GM23338 (cell line): ENCODE measurements at regions not wholly inside any gene's neighbourhood (a gene's known extent, or its start where the extent isn't known, plus 50 kb on each side); places are given as distances from the start of the nearest gene placed in this dataset.

ENCODE experiments used
- ATAC-seq: fragments of 200-7000 bp; cut with Tn5 transposase; 3 replicates; pipeline ENCODE4 v1.9.1; 2020
- DNase-seq: peaks from one replicate; pipeline ENCODE4 v3.0.0-alpha.2; 2015; ENCODE audit warnings: low spot score
- H2AFZ ChIP-seq: fragments of 200-600 bp; sonication (generic); 2 replicates; pipeline ENCODE4 v1.8.0; 2016; ENCODE audit warnings: antibody characterized with exemption, mild to moderate bottlenecking, moderate library complexity
- H3F3A ChIP-seq: fragments of 200-600 bp; sonication (generic); replicated peaks from 2 replicates; pipeline ENCODE4 v1.8.0; 2017; ENCODE audit warnings: antibody characterized with exemption, mixed run types, low read depth
- H3K27ac ChIP-seq: fragments of 200-600 bp; sonication (generic); 2 replicates; pipeline ENCODE4 v1.6.1; 2016; ENCODE audit warnings: low read depth
- H3K27me3 ChIP-seq: fragments of 200-600 bp; sonication (generic); 2 replicates; pipeline ENCODE4 v1.8.0; 2016; ENCODE audit warnings: mild to moderate bottlenecking, mixed run types, moderate library complexity; ENCODE audit not compliant: insufficient read depth
- H3K36me3 ChIP-seq: fragments of 200-600 bp; sonication (generic); 2 replicates; pipeline ENCODE4 v1.8.0; 2016; ENCODE audit warnings: mild to moderate bottlenecking; ENCODE audit not compliant: insufficient read depth
- H3K4me1 ChIP-seq: fragments of 200-600 bp; sonication (generic); 2 replicates; pipeline ENCODE4 v1.8.0; 2016; ENCODE audit warnings: mild to moderate bottlenecking, moderate library complexity; ENCODE audit not compliant: insufficient read depth
- H3K4me2 ChIP-seq: fragments of 200-600 bp; sonication (generic); 2 replicates; pipeline ENCODE4 v1.7.1; 2017; ENCODE audit warnings: mixed run types
- H3K4me3 ChIP-seq: fragments of 200-600 bp; sonication (generic); 2 replicates; pipeline ENCODE4 v1.6.1; 2016; ENCODE audit warnings: mixed run types
- H3K79me2 ChIP-seq: fragments of 200-600 bp; sonication (generic); replicated peaks from 2 replicates; pipeline ENCODE4 v1.8.0; 2017; ENCODE audit warnings: mild to moderate bottlenecking; ENCODE audit not compliant: insufficient read depth
- H3K9me2 ChIP-seq: fragments of 200-600 bp; sonication (generic); 2 replicates; pipeline ENCODE4 v1.8.0; 2017; ENCODE audit not compliant: insufficient read depth
- H4K20me1 ChIP-seq: fragments of 200-600 bp; sonication (generic); replicated peaks from 2 replicates; pipeline ENCODE4 v1.8.0; 2017; ENCODE audit warnings: mild to moderate bottlenecking; ENCODE audit not compliant: insufficient read depth
- H3K27ac Mint-ChIP-seq: 2 replicates; pipeline ENCODE4 v1.8.0; 2020; ENCODE audit warnings: inconsistent platforms, mild to moderate bottlenecking, moderate library complexity, mixed read lengths
- H3K27me3 Mint-ChIP-seq: 3 replicates; pipeline ENCODE4 v1.8.0; 2022; ENCODE audit warnings: low read depth, mild to moderate bottlenecking, moderate library complexity, mixed read lengths, inconsistent platforms; ENCODE audit not compliant: insufficient read depth, poor library complexity
- H3K36me3 Mint-ChIP-seq: 3 replicates; pipeline ENCODE4 v1.8.0; 2021; ENCODE audit warnings: low read depth, mild to moderate bottlenecking, inconsistent platforms, moderate library complexity, mixed read lengths
- H3K4me1 Mint-ChIP-seq: 3 replicates; pipeline ENCODE4 v1.8.0; 2020; ENCODE audit warnings: mild to moderate bottlenecking, inconsistent platforms, mixed read lengths
- H3K4me3 Mint-ChIP-seq: 3 replicates; pipeline ENCODE4 v1.8.0; 2021; ENCODE audit warnings: moderate library complexity, mild to moderate bottlenecking, inconsistent platforms, mixed read lengths
- H3K9me3 Mint-ChIP-seq: 3 replicates; pipeline ENCODE4 v1.8.0; 2020; ENCODE audit warnings: moderate library complexity, mild to moderate bottlenecking, inconsistent platforms, mixed read lengths
- CREB1 ChIP-seq: fragments of 250-450 bp; sonication (Bioruptor Pico); IDR thresholded peaks from 2 replicates; pipeline ENCODE4 v1.5.0; 2020; ENCODE audit warnings: low read depth, mild to moderate bottlenecking, moderate library complexity
- ETS1 ChIP-seq: IDR thresholded peaks from 2 replicates; pipeline ENCODE4 v1.6.1; 2016; ENCODE audit warnings: antibody characterized with exemption
- JUNB ChIP-seq: IDR thresholded peaks from one replicate; pipeline ENCODE4 v1.6.1; 2016; ENCODE audit warnings: antibody characterized with exemption; ENCODE audit not compliant: unreplicated experiment
- NANOG ChIP-seq: IDR thresholded peaks from 2 replicates; pipeline ENCODE4 v1.6.1; 2016; ENCODE audit warnings: antibody characterized with exemption, borderline replicate concordance
- POLR2AphosphoS5 ChIP-seq: IDR thresholded peaks from 2 replicates; pipeline ENCODE4 v1.6.1; 2016; ENCODE audit warnings: antibody characterized with exemption, low read depth
- REST ChIP-seq: IDR thresholded peaks from one replicate; pipeline ENCODE4 v1.6.1; 2018; ENCODE audit warnings: antibody characterized with exemption; ENCODE audit not compliant: unreplicated experiment
- ZNF114 ChIP-seq: fragments of 250-450 bp; sonication (Bioruptor Pico); IDR thresholded peaks from 2 replicates; pipeline ENCODE4 v1.5.0; 2020; ENCODE audit warnings: mild to moderate bottlenecking, moderate library complexity
- ZNF331 ChIP-seq: fragments of 250-450 bp; sonication (Bioruptor Pico); IDR thresholded peaks from 2 replicates; pipeline ENCODE4 v1.5.0; 2020; ENCODE audit warnings: low read depth, mild to moderate bottlenecking, moderate library complexity

GRCh38 chr4:31124008-31124585, 403.9 kb downstream of the PCDH7 start (continued):
- no peak for TF ChIP-seq REST

- Histone ChIP-seq H3K79me2 (no peaks in the 10 kb centered on the region), H3K9me2 (no peaks in the 10 kb centered on the region), H4K20me1 (no peaks in the 10 kb centered on the region), H2AFZ (no peak overlapping the region), H3K4me2 (no peak overlapping the region), H3K27me3 (no peaks in the 10 kb centered on the region), H3K36me3 (no peaks in the 10 kb centered on the region), H3K4me3 (no peak overlapping the region), H3K27ac (no peak overlapping the region), H3F3A (no peaks in the 10 kb centered on the region), H3K4me1 (peaks cover 11% of the 10 kb centered on the region)
- TF ChIP-seq NANOG (no peak), POLR2AphosphoS5 (no peak), ZNF114 (CRISPR knock-in tag) (no peak), REST (no peak), ZNF331 (CRISPR knock-in tag) (no peak), JUNB (no peak)
- Mint-ChIP-seq H3K9me3 (no peaks in the 10 kb centered on the region), H3K36me3 (no peaks in the 10 kb centered on the region), H3K4me1 (peaks cover 8% of the 10 kb centered on the region), H3K4me3 (no peak overlapping the region), H3K27me3 (no peaks in the 10 kb centered on the region), H3K27ac (no peak overlapping the region)
- DNase-seq = no peak
- ATAC-seq = no peak
Observed at GRCh38 chr4:31125061-31125460, 404.9 kb downstream of the PCDH7 start.

- H3F3A ChIP-seq = no peaks in the 10 kb centered on the region
- H4K20me1 ChIP-seq = no peaks in the 10 kb centered on the region
- Mint-ChIP-seq H3K27ac (no peak overlapping the region), H3K27me3 (no peaks in the 10 kb centered on the region), H3K9me3 (no peaks in the 10 kb centered on the region), H3K4me1 (peaks cover 8% of the 10 kb centered on the region), H3K36me3 (no peaks in the 10 kb centered on the region), H3K4me3 (no peak overlapping the region)
- DNase-seq (no peak), ATAC-seq (no peak)
- no peaks in the 10 kb centered on the region for H3K79me2 ChIP-seq
- no peak for TF ChIP-seq ZNF331 (CRISPR knock-in tag)
- TF ChIP-seq POLR2AphosphoS5 = no peak
- TF ChIP-seq JUNB = no peak
- TF ChIP-seq ETS1 = no peak
- no peak for TF ChIP-seq ZNF114 (CRISPR knock-in tag)
- TF ChIP-seq CREB1 = no peak
- TF ChIP-seq REST = no peak
- H3K27me3 ChIP-seq = no peaks in the 10 kb centered on the region
- H3K36me3 ChIP-seq = no peaks in the 10 kb centered on the region
- no peak overlapping the region for H3K4me2 ChIP-seq
- H3K4me1 ChIP-seq = peaks cover 11% of the 10 kb centered on the region
- H3K4me3 ChIP-seq = no peak overlapping the region
- no peak overlapping the region for H3K27ac ChIP-seq
- H3K9me2 ChIP-seq = no peaks in the 10 kb centered on the region
- no peak overlapping the region for H2AFZ ChIP-seq
Observed at GRCh38 chr4:31125496-31125895, 405.3 kb downstream of the PCDH7 start.
